Fibroblast of lung (primary cell): ENCODE measurements at regions not wholly inside any gene's neighbourhood (a gene's known extent, or its start where the extent isn't known, plus 50 kb on each side); places are given as distances from the start of the nearest gene placed in this dataset.

Source experiments
- DNase-seq, 2 donors: peaks; one replicate each; pipeline versions ENCODE4 v3.0.0 to v3.0.0-alpha.2; 2010; ENCODE audit warnings: low read depth in 2 of 2
- H2AFZ ChIP-seq: 2 replicates; pipeline ENCODE4 v1.5.1; 2012; ENCODE audit warnings: low read length, control low read depth, inconsistent platforms
- H3K27ac ChIP-seq: 2 replicates; pipeline ENCODE4 v1.5.1; 2011; ENCODE audit warnings: low read length, control low read depth; ENCODE audit not compliant: insufficient read depth
- H3K27me3 ChIP-seq: 2 replicates; pipeline ENCODE4 v1.5.1; 2011; ENCODE audit warnings: mild to moderate bottlenecking, low read length; ENCODE audit not compliant: control insufficient read depth, insufficient read depth
- H3K36me3 ChIP-seq: 2 replicates; pipeline ENCODE4 v1.5.1; 2011; ENCODE audit warnings: low read length; ENCODE audit not compliant: control insufficient read depth, insufficient read depth
- H3K4me1 ChIP-seq: 2 replicates; pipeline ENCODE4 v1.5.1; 2011; ENCODE audit warnings: low read length; ENCODE audit not compliant: control insufficient read depth, insufficient read depth; ENCODE audit errors: extremely low read depth
- H3K4me2 ChIP-seq: 2 replicates; pipeline ENCODE4 v1.5.1; 2011; ENCODE audit warnings: low read length, control low read depth; ENCODE audit not compliant: insufficient read depth; ENCODE audit errors: extremely low read depth
- H3K4me3 ChIP-seq, 4 experiments: fragments of 200-600 bp in 1 of 4; sonication (generic) in 1 of 4; replicated peaks in 1 of 4; 2 replicates each; pipeline ENCODE4 v1.5.1; 2011 to 2016; ENCODE audit warnings: low read length in 4 of 4, low read depth in 3 of 4, mild to moderate bottlenecking in 3 of 4, control low read depth in 2 of 4, inconsistent platforms in 1 of 4, mixed read lengths in 1 of 4; ENCODE audit not compliant: insufficient read depth in 1 of 4; ENCODE audit errors: control extremely low read depth in 1 of 4
- H3K79me2 ChIP-seq: 2 replicates; pipeline ENCODE4 v1.5.1; 2012; ENCODE audit warnings: mild to moderate bottlenecking, low read length, inconsistent platforms; ENCODE audit not compliant: control insufficient read depth, insufficient read depth
- H3K9ac ChIP-seq: 2 replicates; pipeline ENCODE4 v1.5.1; 2011; ENCODE audit warnings: mild to moderate bottlenecking, low read length, control low read depth; ENCODE audit not compliant: insufficient read depth
- H3K9me3 ChIP-seq: 2 replicates; pipeline ENCODE4 v1.5.1; 2012; ENCODE audit warnings: low read depth, low read length; ENCODE audit not compliant: control insufficient read depth, insufficient read depth
- H4K20me1 ChIP-seq: 2 replicates; pipeline ENCODE4 v1.5.1; 2011; ENCODE audit warnings: low read length; ENCODE audit not compliant: control insufficient read depth, insufficient read depth; ENCODE audit errors: extremely low read depth
- CTCF ChIP-seq, 2 donors: IDR thresholded peaks in 1 of 2; conservative IDR thresholded peaks in 1 of 2; 1 replicate in 1 of 2; 2 replicates in 1 of 2; pipeline ENCODE4 v1.5.1; 2011 to 2012; ENCODE audit warnings: low read length in 2 of 2, control low read depth in 1 of 2, inconsistent platforms in 1 of 2, low read depth in 1 of 2, mild to moderate bottlenecking in 1 of 2
- EZH2 ChIP-seq: IDR thresholded peaks from 2 replicates; pipeline ENCODE4 v1.5.1; 2012; ENCODE audit warnings: low read length, control low read depth, mild to moderate bottlenecking; ENCODE audit errors: missing control alignments

GRCh38 chr13:109657395-109657794 is 129.0 kb downstream of the IRS2 start:
- TF ChIP-seq EZH2 (no peak), CTCF (conservative IDR thresholded peaks at IDR 0.05 in 1 of 2, IDR thresholded peaks at IDR 0.05 in 1 of 2; ENCODE audit: low read depth in 1 of 2, low read length in 2 of 2) (no peak)

GRCh38 chr13:109656206-109656605 is 130.2 kb downstream of the IRS2 start:
- Histone ChIP-seq H3K36me3 (no peaks in the 10 kb centered on the region), H3K27me3 (no peaks in the 10 kb centered on the region), H3K9me3 (no peaks in the 10 kb centered on the region), H3K4me2 (no peak overlapping the region), H3K27ac (no peak overlapping the region), H3K79me2 (no peaks in the 10 kb centered on the region), H4K20me1 (no peaks in the 10 kb centered on the region), H2AFZ (no peak overlapping the region), H3K9ac (no peak overlapping the region), H3K4me1 (no peaks in the 10 kb centered on the region), H3K4me3 (no peak overlapping the region)
- TF ChIP-seq EZH2 (no peak), CTCF (conservative IDR thresholded peaks at IDR 0.05 in 1 of 2, IDR thresholded peaks at IDR 0.05 in 1 of 2; ENCODE audit: low read depth in 1 of 2, low read length in 2 of 2) (no peak)
- DNase-seq = no peak

More at GRCh38 chr13:109657395-109657794, 129.0 kb downstream of the IRS2 start:
- Histone ChIP-seq H3K4me2 (no peak overlapping the region), H3K27me3 (no peaks in the 10 kb centered on the region), H3K36me3 (no peaks in the 10 kb centered on the region), H3K79me2 (no peaks in the 10 kb centered on the region), H3K27ac (no peak overlapping the region), H4K20me1 (no peaks in the 10 kb centered on the region), H3K9ac (no peak overlapping the region), H2AFZ (no peak overlapping the region), H3K4me1 (no peaks in the 10 kb centered on the region), H3K9me3 (no peaks in the 10 kb centered on the region), H3K4me3 (no peak overlapping the region)
- no peak for DNase-seq

GRCh38 chr13:109655611-109656010 is 130.8 kb downstream of the IRS2 start:
- no peaks in the 10 kb centered on the region for H3K27me3 ChIP-seq
- H3K79me2 ChIP-seq = no peaks in the 10 kb centered on the region
- no peaks in the 10 kb centered on the region for H3K36me3 ChIP-seq
- H2AFZ ChIP-seq = no peak overlapping the region
- no peak overlapping the region for H3K4me2 ChIP-seq
- H3K27ac ChIP-seq = no peak overlapping the region
- H4K20me1 ChIP-seq = no peaks in the 10 kb centered on the region
- no peak for TF ChIP-seq CTCF (conservative IDR thresholded peaks at IDR 0.05 in 1 of 2, IDR thresholded peaks at IDR 0.05 in 1 of 2; ENCODE audit: low read depth in 1 of 2, low read length in 2 of 2)
- no peak for TF ChIP-seq EZH2
- H3K9ac ChIP-seq = no peak overlapping the region
- no peak overlapping the region for H3K4me3 ChIP-seq
- no peaks in the 10 kb centered on the region for H3K4me1 ChIP-seq
- DNase-seq = no peak
- no peaks in the 10 kb centered on the region for H3K9me3 ChIP-seq
